B cell (primary cell): ENCODE measurements at regions not wholly inside any gene's neighbourhood (a gene's known extent, or its start where the extent isn't known, plus 50 kb on each side); places are given as distances from the start of the nearest gene placed in this dataset.

Experiments
- ATAC-seq: fragments of 200-7000 bp; cut with Tn5 transposase; one replicate; pipeline ENCODE4 v1.10.0; 2021; ENCODE audit warnings: low read depth, mild to moderate bottlenecking, moderate number of reproducible peaks, moderate library complexity
- CTCF ChIA-PET: fragments of 350-600 bp; sonication (Branson Sonifier 250); formaldehyde crosslinking; loops from one replicate; lab custom pipeline; 2021; ENCODE audit warnings: antibody characterized with exemption, inconsistent platforms; lab: Charles Lee
- POLR2A ChIA-PET: fragments of 350-600 bp; sonication (Branson Sonifier 250); formaldehyde crosslinking; loops from one replicate; lab custom pipeline; 2021; ENCODE audit warnings: antibody characterized with exemption; lab: Charles Lee
- DNase-seq: peaks from one replicate; pipeline ENCODE4 v3.0.0; 2013
- H2AFZ ChIP-seq: 2 replicates; pipeline ENCODE4 v1.6.1; 2012; ENCODE audit warnings: mild to moderate bottlenecking, low read depth, low read length; ENCODE audit not compliant: insufficient read depth, poor library complexity, severe bottlenecking
- H3K27ac ChIP-seq, 2 donors: 1 replicate in 1 of 2; 2 replicates in 1 of 2; pipeline ENCODE4 v1.5.1; 2012 to 2013; ENCODE audit warnings: low read length in 2 of 2, mild to moderate bottlenecking in 2 of 2, moderate library complexity in 1 of 2
- H3K27me3 ChIP-seq, 4 experiments: fragments of 200-600 bp in 1 of 4; sonication (generic) in 1 of 4; replicated peaks in 1 of 4; 1 replicate in 2 of 4; 2 replicates in 2 of 4; pipeline versions ENCODE4 v1.6.1 to v1.7.0; 2013 to 2016; ENCODE audit warnings: low read length in 3 of 4, mild to moderate bottlenecking in 2 of 4, mixed read lengths in 1 of 4, moderate library complexity in 1 of 4; ENCODE audit not compliant: insufficient read depth in 4 of 4, control insufficient read depth in 3 of 4; ENCODE audit errors: control extremely low read depth in 1 of 4
- H3K36me3 ChIP-seq, 2 experiments: replicated peaks in 1 of 2; 1 replicate in 1 of 2; 2 replicates in 1 of 2; pipeline versions ENCODE4 v1.6.1 to v1.7.1; 2013; ENCODE audit warnings: low read length in 1 of 2; ENCODE audit not compliant: insufficient read depth in 2 of 2, control insufficient read depth in 1 of 2; ENCODE audit errors: control extremely low read depth in 1 of 2, extremely low read depth in 1 of 2
- H3K4me1 ChIP-seq, 2 donors: fragments of 200-600 bp in 1 of 2; sonication (generic) in 1 of 2; 1 replicate in 1 of 2; 2 replicates in 1 of 2; pipeline versions ENCODE4 v1.5.1 to v1.6.1; 2013 to 2017; ENCODE audit warnings: low read length in 2 of 2; ENCODE audit not compliant: control insufficient read depth in 2 of 2, insufficient read depth in 2 of 2
- H3K4me2 ChIP-seq: replicated peaks from 2 replicates; pipeline ENCODE3; 2012; ENCODE audit warnings: mild to moderate bottlenecking, low read depth, low read length; ENCODE audit not compliant: poor library complexity, severe bottlenecking
- H3K4me3 ChIP-seq, 5 experiments: fragments of 200-600 bp in 1 of 5; sonication (generic) in 1 of 5; 1 replicate in 3 of 5; 2 replicates in 2 of 5; pipeline versions ENCODE4 v1.5.1 to v1.7.0; 2011 to 2016; ENCODE audit warnings: low read length in 4 of 5, mild to moderate bottlenecking in 4 of 5, low read depth in 2 of 5, control low read depth in 1 of 5, moderate library complexity in 1 of 5; ENCODE audit not compliant: insufficient read depth in 1 of 5; ENCODE audit errors: control extremely low read depth in 1 of 5, extremely low read depth in 1 of 5
- H3K79me2 ChIP-seq: fragments of 200-600 bp; sonication (generic); one replicate; pipeline ENCODE4 v1.6.0; 2016; ENCODE audit warnings: low read length; ENCODE audit not compliant: control insufficient read depth, insufficient read depth
- H3K9ac ChIP-seq: fragments of 200-600 bp; sonication (generic); 2 replicates; pipeline ENCODE4 v1.6.1; 2017; ENCODE audit warnings: mild to moderate bottlenecking, low read length, moderate library complexity
- H3K9me3 ChIP-seq, 3 donors: one replicate each; pipeline versions ENCODE4 v1.6.1 to v1.7.1; 2013; ENCODE audit warnings: low read length in 2 of 3; ENCODE audit not compliant: control insufficient read depth in 2 of 3, insufficient read depth in 1 of 3; ENCODE audit errors: control extremely low read depth in 1 of 3
- H4K20me1 ChIP-seq: 2 replicates; pipeline ENCODE4 v1.6.0; 2012; ENCODE audit warnings: mild to moderate bottlenecking, low read length; ENCODE audit not compliant: insufficient read depth, control insufficient read depth, poor library complexity, severe bottlenecking
- H3K27ac Mint-ChIP-seq: one replicate; pipeline ENCODE4 v1.8.0; 2021; ENCODE audit warnings: mixed read lengths
- H3K27me3 Mint-ChIP-seq: one replicate; pipeline ENCODE4 v1.8.0; 2021; ENCODE audit warnings: mixed read lengths
- H3K4me1 Mint-ChIP-seq: one replicate; pipeline ENCODE4 v1.8.0; 2021; ENCODE audit warnings: mixed read lengths
- H3K4me3 Mint-ChIP-seq: one replicate; pipeline ENCODE4 v1.8.0; 2021; ENCODE audit warnings: mixed read lengths
- H3K9me3 Mint-ChIP-seq: one replicate; pipeline ENCODE4 v1.8.0; 2022; ENCODE audit warnings: mixed read lengths; ENCODE audit not compliant: insufficient read depth
- CTCF ChIP-seq: fragments of 200-600 bp; IDR thresholded peaks from one replicate; pipeline ENCODE4 v1.8.0; 2022; ENCODE audit warnings: antibody characterized with exemption, mild to moderate bottlenecking
- EZH2 ChIP-seq: IDR thresholded peaks from 2 replicates; pipeline ENCODE4 v1.6.1; 2012; ENCODE audit warnings: borderline replicate concordance, low read depth, mild to moderate bottlenecking, moderate library complexity, low read length; ENCODE audit not compliant: insufficient read depth, poor library complexity, severe bottlenecking
- WGBS: methylation state at CpG from one replicate; pipeline ENCODE4 v1.1.5; 2013; ENCODE audit warnings: missing lambda C conversion rate; ENCODE audit not compliant: insufficient coverage; 5-methylcytosine and 5-hydroxymethylcytosine counted together
- intact Hi-C: fragments of 100-400 bp; cut with micrococcal nuclease; formaldehyde crosslinking; loops from one replicate; pipeline ENCODE4 v1.10.0; 2022

DNA sequence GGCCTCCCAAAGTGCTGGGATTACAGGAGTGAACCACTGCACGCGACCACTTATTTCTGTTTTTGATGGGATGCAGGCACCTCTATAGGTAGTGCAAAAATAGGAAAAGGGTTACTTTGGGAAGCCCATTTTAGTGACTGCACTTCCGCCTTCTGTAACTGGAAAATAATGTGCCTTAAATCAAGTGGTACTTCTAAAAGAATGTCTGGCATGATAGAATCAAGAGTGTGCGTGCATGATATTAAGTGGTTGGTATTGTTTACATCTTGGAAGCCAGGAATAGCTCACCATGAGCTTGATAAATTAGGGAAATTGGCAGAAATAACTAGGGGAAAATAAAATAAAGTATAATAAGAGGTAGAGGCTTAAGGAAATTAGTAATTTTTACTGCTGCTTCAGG, 1067.0 kb downstream of the ADGRL2 start:
- no peaks in the 10 kb centered on the region for H3K4me1 Mint-ChIP-seq
- ChIA-PET CTCF (no interaction called here), POLR2A (no interaction called here)
- ATAC-seq (no peak), DNase-seq (no peak)
- Histone ChIP-seq H3K79me2 (no peaks in the 10 kb centered on the region), H4K20me1 (no peaks in the 10 kb centered on the region), H3K9ac (no peak overlapping the region), H3K4me1 (no peaks in the 10 kb centered on the region), H3K9me3 (no peaks in the 10 kb centered on the region), H3K36me3 (no peaks in the 10 kb centered on the region), H3K4me3 (no peak overlapping the region), H2AFZ (no peak overlapping the region), H3K4me2 (no peak overlapping the region), H3K27me3 (no peaks in the 10 kb centered on the region), H3K27ac (no peak overlapping the region)
- no peaks in the 10 kb centered on the region for H3K27me3 Mint-ChIP-seq
- no peaks in the 10 kb centered on the region for H3K9me3 Mint-ChIP-seq
- H3K4me3 Mint-ChIP-seq = no peak overlapping the region
- WGBS = 97% methylated on average over 3 of the region's 4 CpGs
- intact Hi-C loops = no loop called here
- no peak for TF ChIP-seq EZH2
- TF ChIP-seq CTCF = no peak
- no peak overlapping the region for H3K27ac Mint-ChIP-seq

DNA sequence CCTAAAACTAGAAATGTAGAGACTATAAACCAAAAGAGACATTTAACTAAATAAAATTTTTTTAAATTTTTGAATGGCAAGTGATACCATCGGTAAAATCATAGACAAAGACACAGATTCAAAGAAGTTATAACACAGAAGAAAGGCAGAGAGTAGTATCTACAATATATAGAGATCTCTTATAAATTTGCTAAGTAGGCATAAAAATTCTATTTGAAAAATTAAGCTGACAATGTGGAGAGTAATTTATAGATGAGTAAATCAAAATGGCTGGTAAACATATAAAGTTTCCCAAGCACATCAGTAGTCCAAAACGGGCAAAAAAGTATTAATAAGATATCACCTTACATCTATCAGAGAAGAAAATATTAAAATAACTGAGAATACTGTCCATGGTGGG, 1061.0 kb downstream of the ADGRL2 start:
- Mint-ChIP-seq H3K9me3 (no peaks in the 10 kb centered on the region), H3K4me1 (no peaks in the 10 kb centered on the region), H3K27me3 (no peaks in the 10 kb centered on the region), H3K4me3 (no peak overlapping the region), H3K27ac (no peak overlapping the region)
- no peaks in the 10 kb centered on the region for H3K27me3 ChIP-seq
- TF ChIP-seq CTCF = no peak
- no peak for TF ChIP-seq EZH2
- ChIA-PET POLR2A (no interaction called here), CTCF (no interaction called here)
- H2AFZ ChIP-seq = no peak overlapping the region
- H3K4me2 ChIP-seq = no peak overlapping the region
- no peak overlapping the region for H3K4me3 ChIP-seq
- H3K79me2 ChIP-seq = no peaks in the 10 kb centered on the region
- DNase-seq (no peak), ATAC-seq (no peak)
- no peak overlapping the region for H3K9ac ChIP-seq
- no peaks in the 10 kb centered on the region for H3K4me1 ChIP-seq
- no peak overlapping the region for H3K27ac ChIP-seq
- no peaks in the 10 kb centered on the region for H3K9me3 ChIP-seq
- no CpG with 5 or more reads among the region's 2 CpGs for WGBS
- intact Hi-C loops = no loop called here
- no peaks in the 10 kb centered on the region for H3K36me3 ChIP-seq
- no peaks in the 10 kb centered on the region for H4K20me1 ChIP-seq
